ENCODE measurements at regions not wholly inside any gene's neighbourhood (a gene's known extent, or its start where the extent isn't known, plus 50 kb on each side); places are given as distances from the start of the nearest gene placed in this dataset.
"Not testable (repeated sequence)": the region's sequence is repeated elsewhere in the genome, so short reads cannot be mapped to it uniquely, and the experiment has no call there.

- no peak for DNase-seq (ENCODE audit: low spot score)
These were observed 313.8 kb downstream of the S1PR1 start for GRCh38 chr1:101550581-101550980.

GRCh38 chr1:101566883-101567538 lies 330.2 kb downstream of the S1PR1 start:
- DNase-seq (ENCODE audit: low spot score): no peak

GRCh38 chr1:101567582-101568189 lies 330.9 kb downstream of the S1PR1 start:
- DNase-seq (ENCODE audit: low spot score): peak; percentile 43

GRCh38 chr1:101587741-101588140 lies 350.9 kb downstream of the S1PR1 start:
- no peak for DNase-seq (ENCODE audit: low spot score)

- no peak for DNase-seq (ENCODE audit: low spot score)
These were observed 351.9 kb downstream of the S1PR1 start for GRCh38 chr1:101588677-101589076.

GRCh38 chr1:101592845-101593244 lies 356.0 kb downstream of the S1PR1 start:
- no peak for DNase-seq (ENCODE audit: low spot score)

- DNase-seq (ENCODE audit: low spot score): no peak
These were observed 359.1 kb downstream of the S1PR1 start for GRCh38 chr1:101595881-101596374.

GRCh38 chr1:101600615-101601014 lies 363.8 kb downstream of the S1PR1 start:
- not testable (repeated sequence) for DNase-seq (ENCODE audit: low spot score)

GRCh38 chr1:101603726-101604125 lies 366.9 kb downstream of the S1PR1 start:
- no peak for DNase-seq (ENCODE audit: low spot score)

GRCh38 chr1:101605878-101606277 lies 369.1 kb downstream of the S1PR1 start:
- no peak for DNase-seq (ENCODE audit: low spot score)

- no peak for DNase-seq (ENCODE audit: low spot score)
These were observed 376.7 kb downstream of the S1PR1 start for GRCh38 chr1:101613546-101613945.

- no peak for DNase-seq (ENCODE audit: low spot score)
These were observed 377.8 kb downstream of the OLFM3 start for GRCh38 chr1:101618900-101619299.

- DNase-seq (ENCODE audit: low spot score): no peak
These were observed 364.0 kb downstream of the OLFM3 start for GRCh38 chr1:101632548-101633272.

GRCh38 chr1:101645810-101646209 lies 350.9 kb downstream of the OLFM3 start:
- DNase-seq (ENCODE audit: low spot score): no peak

GRCh38 chr1:101652484-101652883 lies 344.2 kb downstream of the OLFM3 start:
- no peak for DNase-seq (ENCODE audit: low spot score)

- no peak for DNase-seq (ENCODE audit: low spot score)
These were observed 343.2 kb downstream of the OLFM3 start for GRCh38 chr1:101653482-101653946.

- no peak for DNase-seq (ENCODE audit: low spot score)
These were observed 332.0 kb downstream of the OLFM3 start for GRCh38 chr1:101664726-101665125.

GRCh38 chr1:101667761-101668160 lies 329.0 kb downstream of the OLFM3 start:
- DNase-seq (ENCODE audit: low spot score): no peak

GRCh38 chr1:101683136-101683535 lies 313.6 kb downstream of the OLFM3 start:
- DNase-seq (ENCODE audit: low spot score): no peak

GRCh38 chr1:101683561-101683960 lies 313.2 kb downstream of the OLFM3 start:
- no peak for DNase-seq (ENCODE audit: low spot score)

- DNase-seq (ENCODE audit: low spot score): no peak
These were observed 299.7 kb downstream of the OLFM3 start for GRCh38 chr1:101697072-101697471.

- DNase-seq (ENCODE audit: low spot score): no peak
These were observed 298.0 kb downstream of the OLFM3 start for GRCh38 chr1:101698681-101699080.

- DNase-seq (ENCODE audit: low spot score): no peak
These were observed 291.8 kb downstream of the OLFM3 start for GRCh38 chr1:101704895-101705294.
